ENCODE measurements at regions not wholly inside any gene's neighbourhood (a gene's known extent, or its start where the extent isn't known, plus 50 kb on each side); places are given as distances from the start of the nearest gene placed in this dataset.

DNA sequence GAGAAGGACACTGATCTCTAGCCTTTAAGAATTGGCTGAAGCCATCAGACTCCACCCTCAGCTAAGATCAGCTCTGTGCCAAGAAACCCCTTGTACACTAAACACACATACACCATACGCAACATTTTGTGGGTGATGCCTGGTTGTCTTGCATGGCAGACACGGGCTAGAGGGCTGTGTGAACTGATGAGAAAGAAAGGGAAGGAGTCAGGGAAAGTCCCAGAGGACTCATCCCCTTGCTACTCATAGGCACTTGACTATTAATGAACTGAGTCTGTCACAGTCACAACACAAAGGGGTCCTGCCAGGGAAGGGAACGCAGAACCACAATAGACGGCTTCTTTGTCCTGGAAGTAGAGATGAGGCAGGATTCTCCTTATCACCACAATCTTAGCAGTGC lies 80.8 kb downstream of the EMP1 start:
- ChIA-PET CTCF (no interaction called here), RAD21 (ENCODE audit: low non-redundant PET in 1 of 2, low total read pairs in 2 of 2, uncharacterized antibody in 2 of 2, unreplicated experiment in 2 of 2) (no interaction called here), POLR2A (no interaction called here)
- Histone ChIP-seq H3K27ac (ENCODE audit: low read depth, low read length) (no peak overlapping the region), H3K4me1 (ENCODE audit: control insufficient read depth in 1 of 2, insufficient read depth in 2 of 2, low read length in 2 of 2) (peaks cover 3 to 13% of the 10 kb centered on the region in 2 experiments; a peak in 3 of 4 replicates), H4K20me1 (ENCODE audit: insufficient read depth) (no peaks in the 10 kb centered on the region), H3K27me3 (ENCODE audit: insufficient read depth, low read length) (no peaks in the 10 kb centered on the region), H3K9ac (ENCODE audit: low read length) (no peak overlapping the region), H3K4me3 (replicated peaks in 1 of 2; ENCODE audit: low read depth in 1 of 2, low read length in 2 of 2) (no peak overlapping the region), H3K79me2 (ENCODE audit: insufficient read depth, low read length) (no peaks in the 10 kb centered on the region), H2AFZ (ENCODE audit: low read depth, low read length, poor library complexity, severe bottlenecking) (no peak overlapping the region), H3K4me2 (ENCODE audit: low read length) (no peak overlapping the region), H3K36me3 (ENCODE audit: control insufficient read depth in 1 of 2, insufficient read depth in 2 of 2, low read length in 2 of 2) (no peaks in the 10 kb centered on the region), H3K9me2 (ENCODE audit: insufficient read depth) (no peaks in the 10 kb centered on the region), H3K9me3 (ENCODE audit: control insufficient read depth in 1 of 2, insufficient read depth in 1 of 2, low read depth in 1 of 2, low read length in 2 of 2) (no peaks in the 10 kb centered on the region)
- no TSS peak for BruUV-seq (replicated peaks)
- no peak for DNase-seq (ENCODE audit: low read depth, low spot score)
- ATAC-seq = no peak
- intact Hi-C loops (cut with micrococcal nuclease) = no loop called here
- no peak for TF ChIP-seq EZH2 (IDR thresholded peaks at IDR 0.05)
- TF ChIP-seq, protein P1, sequence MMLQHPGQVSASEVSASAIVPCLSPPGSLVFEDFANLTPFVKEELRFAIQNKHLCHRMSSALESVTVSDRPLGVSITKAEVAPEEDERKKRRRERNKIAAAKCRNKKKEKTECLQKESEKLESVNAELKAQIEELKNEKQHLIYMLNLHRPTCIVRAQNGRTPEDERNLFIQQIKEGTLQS (IDR thresholded peaks at IDR 0.05) = no peak
- TF ChIP-seq FOSL1 (IDR thresholded peaks at IDR 0.05; ENCODE audit: low read depth) = no peak
- TF ChIP-seq SIN3A (IDR thresholded peaks at IDR 0.05; ENCODE audit: low read depth) = no peak
- no peak for TF ChIP-seq EZH2phosphoT487 (IDR thresholded peaks at IDR 0.05; ENCODE audit: borderline replicate concordance)
- TF ChIP-seq, protein P2, sequence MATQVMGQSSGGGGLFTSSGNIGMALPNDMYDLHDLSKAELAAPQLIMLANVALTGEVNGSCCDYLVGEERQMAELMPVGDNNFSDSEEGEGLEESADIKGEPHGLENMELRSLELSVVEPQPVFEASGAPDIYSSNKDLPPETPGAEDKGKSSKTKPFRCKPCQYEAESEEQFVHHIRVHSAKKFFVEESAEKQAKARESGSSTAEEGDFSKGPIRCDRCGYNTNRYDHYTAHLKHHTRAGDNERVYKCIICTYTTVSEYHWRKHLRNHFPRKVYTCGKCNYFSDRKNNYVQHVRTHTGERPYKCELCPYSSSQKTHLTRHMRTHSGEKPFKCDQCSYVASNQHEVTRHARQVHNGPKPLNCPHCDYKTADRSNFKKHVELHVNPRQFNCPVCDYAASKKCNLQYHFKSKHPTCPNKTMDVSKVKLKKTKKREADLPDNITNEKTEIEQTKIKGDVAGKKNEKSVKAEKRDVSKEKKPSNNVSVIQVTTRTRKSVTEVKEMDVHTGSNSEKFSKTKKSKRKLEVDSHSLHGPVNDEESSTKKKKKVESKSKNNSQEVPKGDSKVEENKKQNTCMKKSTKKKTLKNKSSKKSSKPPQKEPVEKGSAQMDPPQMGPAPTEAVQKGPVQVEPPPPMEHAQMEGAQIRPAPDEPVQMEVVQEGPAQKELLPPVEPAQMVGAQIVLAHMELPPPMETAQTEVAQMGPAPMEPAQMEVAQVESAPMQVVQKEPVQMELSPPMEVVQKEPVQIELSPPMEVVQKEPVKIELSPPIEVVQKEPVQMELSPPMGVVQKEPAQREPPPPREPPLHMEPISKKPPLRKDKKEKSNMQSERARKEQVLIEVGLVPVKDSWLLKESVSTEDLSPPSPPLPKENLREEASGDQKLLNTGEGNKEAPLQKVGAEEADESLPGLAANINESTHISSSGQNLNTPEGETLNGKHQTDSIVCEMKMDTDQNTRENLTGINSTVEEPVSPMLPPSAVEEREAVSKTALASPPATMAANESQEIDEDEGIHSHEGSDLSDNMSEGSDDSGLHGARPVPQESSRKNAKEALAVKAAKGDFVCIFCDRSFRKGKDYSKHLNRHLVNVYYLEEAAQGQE (IDR thresholded peaks at IDR 0.05; ENCODE audit: low read depth) = no peak
- no peak for TF ChIP-seq YY1 (IDR thresholded peaks at IDR 0.05; ENCODE audit: extremely low read depth, insufficient replicate concordance, low read depth, low read length)
- no peak for TF ChIP-seq POLR2A (IDR thresholded peaks at IDR 0.05; ENCODE audit: borderline replicate concordance, extremely low read depth, insufficient read depth, insufficient read length)
- TF ChIP-seq CBX3 (IDR thresholded peaks at IDR 0.05; ENCODE audit: low read depth) = no peak
- TF ChIP-seq, protein P3, sequence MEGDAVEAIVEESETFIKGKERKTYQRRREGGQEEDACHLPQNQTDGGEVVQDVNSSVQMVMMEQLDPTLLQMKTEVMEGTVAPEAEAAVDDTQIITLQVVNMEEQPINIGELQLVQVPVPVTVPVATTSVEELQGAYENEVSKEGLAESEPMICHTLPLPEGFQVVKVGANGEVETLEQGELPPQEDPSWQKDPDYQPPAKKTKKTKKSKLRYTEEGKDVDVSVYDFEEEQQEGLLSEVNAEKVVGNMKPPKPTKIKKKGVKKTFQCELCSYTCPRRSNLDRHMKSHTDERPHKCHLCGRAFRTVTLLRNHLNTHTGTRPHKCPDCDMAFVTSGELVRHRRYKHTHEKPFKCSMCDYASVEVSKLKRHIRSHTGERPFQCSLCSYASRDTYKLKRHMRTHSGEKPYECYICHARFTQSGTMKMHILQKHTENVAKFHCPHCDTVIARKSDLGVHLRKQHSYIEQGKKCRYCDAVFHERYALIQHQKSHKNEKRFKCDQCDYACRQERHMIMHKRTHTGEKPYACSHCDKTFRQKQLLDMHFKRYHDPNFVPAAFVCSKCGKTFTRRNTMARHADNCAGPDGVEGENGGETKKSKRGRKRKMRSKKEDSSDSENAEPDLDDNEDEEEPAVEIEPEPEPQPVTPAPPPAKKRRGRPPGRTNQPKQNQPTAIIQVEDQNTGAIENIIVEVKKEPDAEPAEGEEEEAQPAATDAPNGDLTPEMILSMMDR (IDR thresholded peaks at IDR 0.05 in 2 of 3, conservative IDR thresholded peaks at IDR 0.05 in 1 of 3; ENCODE audit: borderline replicate concordance in 1 of 3, insufficient read depth in 1 of 3, low read depth in 2 of 3, low read length in 2 of 3) = no peak
- no peak for TF ChIP-seq ELF1 (IDR thresholded peaks at IDR 0.05; ENCODE audit: borderline replicate concordance, low read depth)
- TF ChIP-seq ZNF274 (IDR thresholded peaks at IDR 0.05; ENCODE audit: low read depth, low read length) = no peak

Data from HCT116 (cell line).